GM12864 (cell line): ENCODE measurements at regions not wholly inside any gene's neighbourhood (a gene's known extent, or its start where the extent isn't known, plus 50 kb on each side); places are given as distances from the start of the nearest gene placed in this dataset.
A peak's percentile ranks its signal among the peaks of the same experiment; 100 is the strongest.

Experiments used
- DNase-seq: peaks from one replicate; pipeline ENCODE4 v3.0.0-alpha.2; 2011; ENCODE audit warnings: low read depth
- H3K4me3 ChIP-seq: 2 replicates; pipeline ENCODE4 v1.5.1; 2011; ENCODE audit warnings: mild to moderate bottlenecking, low read depth, low read length, control low read depth
- CTCF ChIP-seq: IDR thresholded peaks from 2 replicates; pipeline ENCODE4 v1.5.1; 2011; ENCODE audit warnings: low read depth, mild to moderate bottlenecking, moderate library complexity, low read length, control low read depth, inconsistent platforms; ENCODE audit errors: missing control alignments

- no peak for TF ChIP-seq CTCF
- H3K4me3 ChIP-seq = no peak overlapping the region
- peak; percentile 19 for DNase-seq
Measured at GRCh38 chr2:224308272-224308911, 93.5 kb downstream of the FAM124B start.

GRCh38 chr2:224302952-224303351 lies 99.0 kb downstream of the FAM124B start:
- no peak for TF ChIP-seq CTCF
- H3K4me3 ChIP-seq = no peak overlapping the region
- DNase-seq = no peak

- no peak for TF ChIP-seq CTCF
- no peak overlapping the region for H3K4me3 ChIP-seq
- no peak for DNase-seq
Measured at GRCh38 chr2:224293976-224294375, 107.9 kb downstream of the FAM124B start.

- no peak for TF ChIP-seq CTCF
- no peak overlapping the region for H3K4me3 ChIP-seq
- DNase-seq = no peak
Measured at GRCh38 chr2:224287531-224287930, 114.4 kb downstream of the FAM124B start.

GRCh38 chr2:224286923-224287322 lies 115.0 kb downstream of the FAM124B start:
- no peak for DNase-seq
- no peak overlapping the region for H3K4me3 ChIP-seq
- peak; percentile 8 for TF ChIP-seq CTCF

- no peak for DNase-seq
- TF ChIP-seq CTCF = peak; percentile 30
Measured at GRCh38 chr2:224284134-224284946, 117.6 kb downstream of the FAM124B start.

More at GRCh38 chr2:224284134-224284946, 117.6 kb downstream of the FAM124B start:
- no peak overlapping the region for H3K4me3 ChIP-seq
